ENCODE measurements at regions not wholly inside any gene's neighbourhood (a gene's known extent, or its start where the extent isn't known, plus 50 kb on each side); places are given as distances from the start of the nearest gene placed in this dataset.

GRCh38 chr18:47719096-47719780 is 211.2 kb downstream of the SMAD2 start:
- TF ChIP-seq CTCF (IDR thresholded peaks at IDR 0.05): no peak
- intact Hi-C loops (cut with DNase I): no loop called here
- Histone ChIP-seq H3K4me3 (no peak overlapping the region), H3K36me3 (no peaks in the 10 kb centered on the region), H3K27me3 (no peaks in the 10 kb centered on the region), H3K27ac (no peak overlapping the region), H3K4me1 (no peaks in the 10 kb centered on the region), H3K9me3 (no peaks in the 10 kb centered on the region)
- DNase-seq (ENCODE audit: low spot score in 2 of 2): no peak

GRCh38 chr18:47718646-47719045 is 211.8 kb downstream of the SMAD2 start:
- Histone ChIP-seq H3K4me3 (no peak overlapping the region), H3K9me3 (no peaks in the 10 kb centered on the region), H3K27ac (no peak overlapping the region), H3K27me3 (no peaks in the 10 kb centered on the region), H3K4me1 (no peaks in the 10 kb centered on the region), H3K36me3 (no peaks in the 10 kb centered on the region)
- DNase-seq (ENCODE audit: low spot score in 2 of 2): no peak
- TF ChIP-seq CTCF (IDR thresholded peaks at IDR 0.05): no peak
- intact Hi-C loops (cut with DNase I): no loop called here

GRCh38 chr18:47717257-47717656 is 213.2 kb downstream of the SMAD2 start:
- Histone ChIP-seq H3K36me3 (no peaks in the 10 kb centered on the region), H3K4me3 (no peak overlapping the region), H3K27me3 (no peaks in the 10 kb centered on the region), H3K4me1 (no peaks in the 10 kb centered on the region), H3K9me3 (no peaks in the 10 kb centered on the region), H3K27ac (no peak overlapping the region)
- TF ChIP-seq CTCF (IDR thresholded peaks at IDR 0.05): no peak
- no peak for DNase-seq (ENCODE audit: low spot score in 2 of 2)
- intact Hi-C loops (cut with DNase I): no loop called here

- Histone ChIP-seq H3K36me3 (no peaks in the 10 kb centered on the region), H3K4me1 (no peaks in the 10 kb centered on the region), H3K9me3 (no peaks in the 10 kb centered on the region), H3K4me3 (no peak overlapping the region), H3K27ac (no peak overlapping the region), H3K27me3 (no peaks in the 10 kb centered on the region)
- intact Hi-C loops (cut with DNase I): no loop called here
- TF ChIP-seq CTCF (IDR thresholded peaks at IDR 0.05): no peak
- no peak for DNase-seq (ENCODE audit: low spot score in 2 of 2)
Observed at GRCh38 chr18:47716632-47717185, 213.8 kb downstream of the SMAD2 start.

- Histone ChIP-seq H3K27me3 (no peaks in the 10 kb centered on the region), H3K4me1 (no peaks in the 10 kb centered on the region), H3K27ac (no peak overlapping the region), H3K36me3 (no peaks in the 10 kb centered on the region), H3K9me3 (no peaks in the 10 kb centered on the region), H3K4me3 (no peak overlapping the region)
- intact Hi-C loops (cut with DNase I): no loop called here
- DNase-seq (ENCODE audit: low spot score in 2 of 2): no peak
- no peak for TF ChIP-seq CTCF (IDR thresholded peaks at IDR 0.05)
Observed at GRCh38 chr18:47710451-47710850, 220.0 kb downstream of the SMAD2 start.

Data from ascending aorta (tissue), 2 donors.